ENCODE measurements at regions not wholly inside any gene's neighbourhood (a gene's known extent, or its start where the extent isn't known, plus 50 kb on each side); places are given as distances from the start of the nearest gene placed in this dataset.

- H3K4me3 ChIP-seq = no peak overlapping the region
- no peak for DNase-seq (ENCODE audit: extremely low read depth in 1 of 4, low spot score in 3 of 4)
- no peaks in the 10 kb centered on the region for H3K27me3 ChIP-seq (ENCODE audit: control insufficient read depth in 2 of 2, insufficient read depth in 2 of 2, low read length in 2 of 2)
- peaks cover 0 to 5% of the 10 kb centered on the region in 2 experiments; a peak in 3 of 5 replicates for H3K4me1 ChIP-seq (replicated peaks in 1 of 2; ENCODE audit: control insufficient read depth in 2 of 2, insufficient read depth in 2 of 2, low read length in 2 of 2)
- CTCF ChIA-PET (ENCODE audit: low intra/inter-chr PET ratio) = no interaction called here
- 24% methylated on average over 6 of the region's 9 CpGs for WGBS (ENCODE audit: insufficient coverage, low coverage, missing lambda C conversion rate)
- POLR2A ChIA-PET = no interaction called here
- no peaks in the 10 kb centered on the region for H3K79me2 ChIP-seq (ENCODE audit: control insufficient read depth, insufficient read depth, low read length)
- no peak overlapping the region for H3K27ac ChIP-seq (ENCODE audit: extremely low read depth, low read depth, low read length)
- no peak for FAIRE-seq
- H4K20me1 ChIP-seq (replicated peaks; ENCODE audit: control insufficient read depth, insufficient read depth, low read length) = no peaks in the 10 kb centered on the region
- no peaks in the 10 kb centered on the region for H3K9me3 ChIP-seq (replicated peaks; ENCODE audit: control insufficient read depth, insufficient read depth, low read depth, low read length)
- peak overlapping the region; percentile 66 for H2AFZ ChIP-seq (ENCODE audit: low read depth, low read length)
- peak overlapping the region; percentile 59 for H3K4me2 ChIP-seq (ENCODE audit: insufficient read depth, low read length)
- H3K9me1 ChIP-seq (ENCODE audit: control insufficient read depth, insufficient read depth, low read length) = no peaks in the 10 kb centered on the region
- ATAC-seq = peak; percentile 21
- no peaks in the 10 kb centered on the region for H3K36me3 ChIP-seq (ENCODE audit: control insufficient read depth, insufficient read depth, low read length)
- no TSS peak for BruUV-seq (replicated peaks)
- TF ChIP-seq, protein P1, sequence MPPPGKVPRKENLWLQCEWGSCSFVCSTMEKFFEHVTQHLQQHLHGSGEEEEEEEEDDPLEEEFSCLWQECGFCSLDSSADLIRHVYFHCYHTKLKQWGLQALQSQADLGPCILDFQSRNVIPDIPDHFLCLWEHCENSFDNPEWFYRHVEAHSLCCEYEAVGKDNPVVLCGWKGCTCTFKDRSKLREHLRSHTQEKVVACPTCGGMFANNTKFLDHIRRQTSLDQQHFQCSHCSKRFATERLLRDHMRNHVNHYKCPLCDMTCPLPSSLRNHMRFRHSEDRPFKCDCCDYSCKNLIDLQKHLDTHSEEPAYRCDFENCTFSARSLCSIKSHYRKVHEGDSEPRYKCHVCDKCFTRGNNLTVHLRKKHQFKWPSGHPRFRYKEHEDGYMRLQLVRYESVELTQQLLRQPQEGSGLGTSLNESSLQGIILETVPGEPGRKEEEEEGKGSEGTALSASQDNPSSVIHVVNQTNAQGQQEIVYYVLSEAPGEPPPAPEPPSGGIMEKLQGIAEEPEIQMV (tag; conservative IDR thresholded peaks at IDR 0.05; ENCODE audit: low read depth) = peak; percentile 90
- TF ChIP-seq TGIF2 (CRISPR knock-in tag; IDR thresholded peaks at IDR 0.05) = no peak
- no peak overlapping the region for H3K9ac ChIP-seq (ENCODE audit: insufficient read depth in 1 of 2, low read depth in 2 of 2, low read length in 2 of 2)
- in situ Hi-C loops (cut with MboI) (no loop called here), intact Hi-C loops (cut with micrococcal nuclease) (no loop called here)
Observed at GRCh38 chr20:25750220-25750764, 53.6 kb upstream of the ZNF337 start.

DNA sequence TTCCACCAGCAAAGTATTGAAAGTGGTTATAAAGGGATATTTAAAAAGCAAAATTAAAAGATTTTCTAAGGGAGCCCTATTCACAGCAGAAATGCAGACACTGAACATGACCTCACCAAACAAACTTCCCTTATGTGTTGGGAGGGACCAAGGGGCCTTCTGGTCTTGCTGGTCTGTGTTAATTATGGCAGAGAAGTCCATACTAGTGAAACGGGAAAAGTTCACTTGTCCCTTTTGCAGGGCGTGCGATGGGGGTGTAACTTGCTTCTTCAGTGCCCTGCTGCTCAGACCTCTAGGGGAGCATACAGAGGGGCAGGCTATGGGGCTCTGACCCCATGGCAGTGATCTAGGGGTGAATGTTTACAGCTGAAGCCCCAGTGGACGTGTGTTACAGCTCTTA, 53.0 kb upstream of the ZNF337 start:
- intact Hi-C loops (cut with micrococcal nuclease) = no loop called here
- ChIA-PET CTCF (ENCODE audit: low intra/inter-chr PET ratio) (no interaction called here), POLR2A (no interaction called here)
- Histone ChIP-seq H3K9me1 (ENCODE audit: control insufficient read depth, insufficient read depth, low read length) (no peaks in the 10 kb centered on the region), H3K4me2 (ENCODE audit: insufficient read depth, low read length) (no peak overlapping the region), H3K36me3 (ENCODE audit: control insufficient read depth, insufficient read depth, low read length) (no peaks in the 10 kb centered on the region), H3K27ac (ENCODE audit: extremely low read depth, low read depth, low read length) (no peak overlapping the region), H4K20me1 (replicated peaks; ENCODE audit: control insufficient read depth, insufficient read depth, low read length) (no peaks in the 10 kb centered on the region), H3K9ac (ENCODE audit: insufficient read depth in 1 of 2, low read depth in 2 of 2, low read length in 2 of 2) (no peak overlapping the region), H3K79me2 (ENCODE audit: control insufficient read depth, insufficient read depth, low read length) (no peaks in the 10 kb centered on the region), H3K9me3 (replicated peaks; ENCODE audit: control insufficient read depth, insufficient read depth, low read depth, low read length) (no peaks in the 10 kb centered on the region), H2AFZ (ENCODE audit: low read depth, low read length) (no peak overlapping the region), H3K4me3 (no peak overlapping the region), H3K27me3 (ENCODE audit: control insufficient read depth in 2 of 2, insufficient read depth in 2 of 2, low read length in 2 of 2) (no peaks in the 10 kb centered on the region), H3K4me1 (replicated peaks in 1 of 2; ENCODE audit: control insufficient read depth in 2 of 2, insufficient read depth in 2 of 2, low read length in 2 of 2) (peaks cover 0 to 5% of the 10 kb centered on the region in 2 experiments; a peak in 3 of 5 replicates)
- DNase-seq (ENCODE audit: extremely low read depth in 1 of 4, low spot score in 3 of 4) (no peak), ATAC-seq (no peak), FAIRE-seq (no peak)
- no TSS peak for BruUV-seq (replicated peaks)
- in situ Hi-C loops (cut with MboI) = no loop called here
- WGBS (ENCODE audit: insufficient coverage, low coverage, missing lambda C conversion rate) = 35% methylated on average over 4 of the region's 4 CpGs
- TF ChIP-seq ZNF175 (CRISPR knock-in tag; IDR thresholded peaks at IDR 0.05; ENCODE audit: low read depth) = no peak
- no peak for TF ChIP-seq ELK3 (CRISPR knock-in tag; IDR thresholded peaks at IDR 0.05)
- TF ChIP-seq NR2C2 (CRISPR knock-in tag; IDR thresholded peaks at IDR 0.05) = no peak
- no peak for TF ChIP-seq NR2C2 (tag; IDR thresholded peaks at IDR 0.05)
- no peak for TF ChIP-seq NRF1 (conservative IDR thresholded peaks at IDR 0.05 in 1 of 2, IDR thresholded peaks at IDR 0.05 in 1 of 2)
- TF ChIP-seq ZNF184 (CRISPR knock-in tag; IDR thresholded peaks at IDR 0.05) = no peak
- TF ChIP-seq HDAC6 (IDR thresholded peaks at IDR 0.05; ENCODE audit: low read depth, low read length) = no peak
- TF ChIP-seq, protein P1 (tag; conservative IDR thresholded peaks at IDR 0.05; ENCODE audit: low read depth) = no peak
- no peak for TF ChIP-seq VEZF1 (CRISPR knock-in tag; IDR thresholded peaks at IDR 0.05)
